GM21576 (cell line): ENCODE measurements at regions not wholly inside any gene's neighbourhood (a gene's known extent, or its start where the extent isn't known, plus 50 kb on each side); places are given as distances from the start of the nearest gene placed in this dataset.
"Not testable (repeated sequence)": the region's sequence is repeated elsewhere in the genome, so short reads cannot be mapped to it uniquely, and the experiment has no call there.

Experiments
- ATAC-seq: cut with Tn5 transposase; IDR thresholded peaks from one replicate; pipeline ENCODE4 v1.9.1; 2021; ENCODE audit warnings: mild to moderate bottlenecking, moderate library complexity; ENCODE audit not compliant: unreplicated experiment

- ATAC-seq: peak; percentile 42
These were observed 154.1 kb downstream of the ZNF664 start for GRCh38 chr12:124126950-124127655.

GRCh38 chr12:124129132-124129531 lies 156.1 kb downstream of the ZNF664 start:
- ATAC-seq: no peak

- ATAC-seq: peak; percentile 62
These were observed 157.9 kb downstream of the ZNF664 start for GRCh38 chr12:124130691-124131591.

- no peak for ATAC-seq
These were observed 158.6 kb downstream of the ZNF664 start for GRCh38 chr12:124131659-124132058.

- ATAC-seq: no peak
These were observed 159.5 kb downstream of the ZNF664 start for GRCh38 chr12:124132530-124132929.

- ATAC-seq: no peak
These were observed 158.1 kb upstream of the RFLNA start for GRCh38 chr12:124136796-124137195.

GRCh38 chr12:124140944-124141486 lies 153.9 kb upstream of the RFLNA start:
- ATAC-seq: no peak

GRCh38 chr12:124141611-124142010 lies 153.3 kb upstream of the RFLNA start:
- not testable (repeated sequence) for ATAC-seq

- no peak for ATAC-seq
These were observed 152.4 kb upstream of the RFLNA start for GRCh38 chr12:124142395-124143035.

GRCh38 chr12:124143726-124144125 lies 151.2 kb upstream of the RFLNA start:
- no peak for ATAC-seq

- no peak for ATAC-seq
These were observed 150.2 kb upstream of the RFLNA start for GRCh38 chr12:124144531-124145194.

GRCh38 chr12:124147027-124147426 lies 147.9 kb upstream of the RFLNA start:
- ATAC-seq: no peak

GRCh38 chr12:124147575-124147974 lies 147.3 kb upstream of the RFLNA start:
- peak; percentile 53 for ATAC-seq

- no peak for ATAC-seq
These were observed 146.2 kb upstream of the RFLNA start for GRCh38 chr12:124148481-124149273.

- no peak for ATAC-seq
These were observed 145.6 kb upstream of the RFLNA start for GRCh38 chr12:124149287-124149686.

- ATAC-seq: no peak
These were observed 144.7 kb upstream of the RFLNA start for GRCh38 chr12:124150168-124150567.

- ATAC-seq: no peak
These were observed 143.3 kb upstream of the RFLNA start for GRCh38 chr12:124151583-124151982.

GRCh38 chr12:124152731-124153130 lies 142.2 kb upstream of the RFLNA start:
- ATAC-seq: no peak

- no peak for ATAC-seq
These were observed 141.5 kb upstream of the RFLNA start for GRCh38 chr12:124153392-124153791.

GRCh38 chr12:124157406-124157805 lies 137.5 kb upstream of the RFLNA start:
- no peak for ATAC-seq
